Brain microvascular endothelial cell (primary cell): ENCODE measurements at regions not wholly inside any gene's neighbourhood (a gene's known extent, or its start where the extent isn't known, plus 50 kb on each side); places are given as distances from the start of the nearest gene placed in this dataset.

Experiments
- DNase-seq: peaks from one replicate; pipeline ENCODE4 v3.0.0-alpha.2; 2020
- H3K27ac ChIP-seq: fragments of 250-450 bp; sonication (Bioruptor Pico); 2 replicates; pipeline ENCODE4 v1.5.1; 2020; ENCODE audit warnings: mild to moderate bottlenecking, moderate library complexity
- H3K27me3 ChIP-seq: fragments of 250-450 bp; sonication (Bioruptor Pico); replicated peaks from 2 replicates; pipeline ENCODE4 v1.5.1; 2020; ENCODE audit warnings: mild to moderate bottlenecking
- H3K36me3 ChIP-seq: fragments of 250-450 bp; sonication (Bioruptor Pico); replicated peaks from 2 replicates; pipeline ENCODE4 v1.5.1; 2020; ENCODE audit warnings: mild to moderate bottlenecking
- H3K4me3 ChIP-seq: 2 replicates; pipeline ENCODE4 v1.5.1; 2011; ENCODE audit warnings: low read depth, mild to moderate bottlenecking, control low read depth, low read length, moderate library complexity
- in situ Hi-C: cut with HindIII; loops from 2 replicates; pipeline ENCODE4 v1.10.0; 2017; ENCODE audit warnings: low sequenced_read_pairs, low pct_ligation_motif_present
- TF ChIP-seq, protein P1 (sequence below): IDR thresholded peaks from 2 replicates; pipeline ENCODE4 v1.5.1; 2011; ENCODE audit warnings: low read depth, mild to moderate bottlenecking, moderate library complexity, low read length, control low read depth, inconsistent platforms; ENCODE audit errors: missing control alignments

- DNase-seq, result no peak
- no peaks in the 10 kb centered on the region for H3K36me3 ChIP-seq
- no peak overlapping the region for H3K4me3 ChIP-seq
- TF ChIP-seq, protein P1, sequence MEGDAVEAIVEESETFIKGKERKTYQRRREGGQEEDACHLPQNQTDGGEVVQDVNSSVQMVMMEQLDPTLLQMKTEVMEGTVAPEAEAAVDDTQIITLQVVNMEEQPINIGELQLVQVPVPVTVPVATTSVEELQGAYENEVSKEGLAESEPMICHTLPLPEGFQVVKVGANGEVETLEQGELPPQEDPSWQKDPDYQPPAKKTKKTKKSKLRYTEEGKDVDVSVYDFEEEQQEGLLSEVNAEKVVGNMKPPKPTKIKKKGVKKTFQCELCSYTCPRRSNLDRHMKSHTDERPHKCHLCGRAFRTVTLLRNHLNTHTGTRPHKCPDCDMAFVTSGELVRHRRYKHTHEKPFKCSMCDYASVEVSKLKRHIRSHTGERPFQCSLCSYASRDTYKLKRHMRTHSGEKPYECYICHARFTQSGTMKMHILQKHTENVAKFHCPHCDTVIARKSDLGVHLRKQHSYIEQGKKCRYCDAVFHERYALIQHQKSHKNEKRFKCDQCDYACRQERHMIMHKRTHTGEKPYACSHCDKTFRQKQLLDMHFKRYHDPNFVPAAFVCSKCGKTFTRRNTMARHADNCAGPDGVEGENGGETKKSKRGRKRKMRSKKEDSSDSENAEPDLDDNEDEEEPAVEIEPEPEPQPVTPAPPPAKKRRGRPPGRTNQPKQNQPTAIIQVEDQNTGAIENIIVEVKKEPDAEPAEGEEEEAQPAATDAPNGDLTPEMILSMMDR, result no peak
- H3K27me3 ChIP-seq, result no peaks in the 10 kb centered on the region
- H3K27ac ChIP-seq, result no peak overlapping the region
- in situ Hi-C loops, result loop anchor here (25.0 kb wide), 1 partner anchor 202 kb away; no protein-coding TSS in a partner anchor
These were observed 117.6 kb upstream of the STK17B start for GRCh38 chr2:196289000-196289399.

GRCh38 chr2:196290136-196290535, 118.8 kb upstream of the STK17B start:
- TF ChIP-seq, protein P1, result no peak
- Histone ChIP-seq H3K27ac (no peak overlapping the region), H3K36me3 (no peaks in the 10 kb centered on the region), H3K27me3 (no peaks in the 10 kb centered on the region), H3K4me3 (no peak overlapping the region)
- in situ Hi-C loops, result loop anchor here (25.0 kb wide), 1 partner anchor 203 kb away; no protein-coding TSS in a partner anchor
- DNase-seq, result no peak

- in situ Hi-C loops, result loop anchor here (25.0 kb wide), 1 partner anchor 203 kb away; no protein-coding TSS in a partner anchor
- H3K27ac ChIP-seq, result no peak overlapping the region
- H3K36me3 ChIP-seq, result no peaks in the 10 kb centered on the region
- no peak for DNase-seq
- H3K4me3 ChIP-seq, result no peak overlapping the region
- no peaks in the 10 kb centered on the region for H3K27me3 ChIP-seq
- TF ChIP-seq, protein P1, result no peak
These were observed 119.2 kb upstream of the STK17B start for GRCh38 chr2:196290569-196290968.

DNA sequence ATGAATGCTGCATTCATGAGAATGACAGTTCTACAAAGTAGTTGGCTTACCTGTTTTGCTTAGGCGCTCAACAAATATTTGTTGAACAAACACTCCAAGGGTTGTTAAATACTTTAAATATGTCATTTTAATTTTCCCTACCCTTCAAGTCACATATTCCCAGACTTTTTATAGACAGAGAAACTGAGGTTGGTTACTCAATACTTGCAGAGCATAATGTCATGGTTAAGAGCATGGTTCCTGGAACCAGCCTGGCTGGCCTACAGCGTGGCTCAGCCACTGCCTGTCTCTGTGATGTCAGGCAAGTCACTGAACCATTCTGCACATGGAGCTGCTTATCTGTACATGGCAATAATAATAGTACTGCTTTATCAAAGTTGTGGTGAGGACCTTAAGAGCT, 120.0 kb upstream of the STK17B start:
- TF ChIP-seq, protein P1, result no peak
- Histone ChIP-seq H3K36me3 (no peaks in the 10 kb centered on the region), H3K27ac (no peak overlapping the region), H3K27me3 (no peaks in the 10 kb centered on the region), H3K4me3 (no peak overlapping the region)
- in situ Hi-C loops, result loop anchor here (25.0 kb wide), 1 partner anchor 204 kb away; no protein-coding TSS in a partner anchor
- no peak for DNase-seq

- in situ Hi-C loops, result loop anchor here (25.0 kb wide), 1 partner anchor 205 kb away; no protein-coding TSS in a partner anchor
- Histone ChIP-seq H3K4me3 (no peak overlapping the region), H3K36me3 (no peaks in the 10 kb centered on the region), H3K27me3 (no peaks in the 10 kb centered on the region), H3K27ac (no peak overlapping the region)
- DNase-seq, result no peak
- TF ChIP-seq, protein P1, result no peak
These were observed 120.8 kb upstream of the STK17B start for GRCh38 chr2:196291873-196292800.
